A549 (cell line): ENCODE measurements at regions not wholly inside any gene's neighbourhood (a gene's known extent, or its start where the extent isn't known, plus 50 kb on each side); places are given as distances from the start of the nearest gene placed in this dataset.

Experiments
- ATAC-seq, 2 experiments: fragments of 200-7000 bp in 1 of 2; fragments of >200 bp in 1 of 2; cut with Nextera tagmentation in 1 of 2; cut with Tn5 transposase in 1 of 2; 3 replicates each; pipeline versions ENCODE4 v1.8.0 to v1.9.1; 2018 to 2020; ENCODE audit warnings: mild to moderate bottlenecking in 1 of 2, moderate library complexity in 1 of 2
- CTCF ChIA-PET: fragments of 300-600 bp; sonication (Branson Sonifier 250); formaldehyde crosslinking; extraction: SDS; loops from one replicate; lab custom pipeline; 2021; ENCODE audit warnings: antibody characterized with exemption, inconsistent platforms; lab: Yijun Ruan, JAX
- POLR2A ChIA-PET: fragments of 350-600 bp; formaldehyde crosslinking; extraction: SDS; loops from one replicate; lab custom pipeline; 2021; ENCODE audit warnings: antibody characterized with exemption, inconsistent platforms; lab: Yijun Ruan, JAX
- DNase-seq, 2 experiments: peaks; one replicate each; pipeline versions ENCODE4 v3.0.0 to v3.0.0-alpha.2; 2011 to 2016; ENCODE audit warnings: low read depth in 1 of 2, low spot score in 1 of 2
- FAIRE-seq: peaks from 2 replicates; lab custom pipeline; 2011; peaks lifted over from hg19 to GRCh38; lab: Jason Lieb, UNC
- H3K27ac ChIP-seq, 2 experiments: fragments of >200 bp; sonication (Bioruptor Twin); formaldehyde crosslinking; 3 replicates each; pipeline ENCODE4 v1.5.1; 2016 to 2017
- H3K4me1 ChIP-seq: fragments of >200 bp; sonication (Bioruptor Twin); formaldehyde crosslinking; 3 replicates; pipeline ENCODE4 v1.6.1; 2016
- H3K4me2 ChIP-seq: fragments of >200 bp; sonication (Bioruptor Twin); formaldehyde crosslinking; 3 replicates; pipeline ENCODE4 v1.6.1; 2016
- H3K4me3 ChIP-seq: fragments of >200 bp; sonication (Bioruptor Twin); formaldehyde crosslinking; 3 replicates; pipeline ENCODE4 v1.5.1; 2016
- H3K9me3 ChIP-seq: fragments of >200 bp; sonication (Bioruptor Twin); formaldehyde crosslinking; 3 replicates; pipeline ENCODE4 v1.6.1; 2016
- CBX8 ChIP-seq: fragments of 200-600 bp; sonication (generic); IDR thresholded peaks from 2 replicates; pipeline ENCODE4 v1.6.1; 2016
- CHD2 ChIP-seq: fragments of 150-350 bp; IDR thresholded peaks from 2 replicates; pipeline ENCODE4 v1.6.1; 2014; ENCODE audit warnings: low read length; ENCODE audit not compliant: partially characterized antibody
- EHF ChIP-seq: fragments of 250-450 bp; sonication (Bioruptor Pico); IDR thresholded peaks from 2 replicates; pipeline ENCODE4 v1.5.0; 2020; ENCODE audit warnings: mild to moderate bottlenecking
- EHMT2 ChIP-seq: fragments of 200-600 bp; sonication (generic); IDR thresholded peaks from 2 replicates; pipeline ENCODE4 v1.6.1; 2016; ENCODE audit warnings: antibody characterized with exemption, low read depth, mild to moderate bottlenecking, moderate library complexity
- EP300 ChIP-seq, 2 experiments: fragments of >200 bp; sonication (Bioruptor Twin); formaldehyde crosslinking; IDR thresholded peaks; 2 replicates in 1 of 2; 3 replicates in 1 of 2; pipeline ENCODE4 v1.6.1; 2016 to 2017
- ESRRA ChIP-seq: fragments of 150-350 bp; IDR thresholded peaks from 2 replicates; pipeline ENCODE4 v1.6.1; 2014; ENCODE audit warnings: mild to moderate bottlenecking, low read length, borderline replicate concordance
- GATA3 ChIP-seq: IDR thresholded peaks from 2 replicates; pipeline ENCODE4 v1.6.1; 2012; ENCODE audit warnings: borderline replicate concordance
- HEYL ChIP-seq: fragments of 250-450 bp; sonication (Bioruptor Pico); IDR thresholded peaks from 2 replicates; pipeline ENCODE4 v1.8.0; 2021; ENCODE audit warnings: mild to moderate bottlenecking, moderate library complexity
- HOXA7 ChIP-seq: fragments of 250-450 bp; sonication (Bioruptor Pico); IDR thresholded peaks from 2 replicates; pipeline ENCODE4 v1.5.0; 2020; ENCODE audit warnings: mild to moderate bottlenecking, moderate library complexity
- HOXB5 ChIP-seq: fragments of 250-450 bp; sonication (Bioruptor Pico); IDR thresholded peaks from 2 replicates; pipeline ENCODE4 v1.5.0; 2020; ENCODE audit warnings: mild to moderate bottlenecking, moderate library complexity
- JUNB ChIP-seq: fragments of >200 bp; sonication (Bioruptor Twin); formaldehyde crosslinking; IDR thresholded peaks from 2 replicates; pipeline ENCODE4 v1.6.1; 2016
- MAZ ChIP-seq: fragments of 150-350 bp; IDR thresholded peaks from 2 replicates; pipeline ENCODE4 v1.6.1; 2014; ENCODE audit warnings: antibody characterized with exemption, low read depth, low read length, borderline replicate concordance
- NFE2L2 ChIP-seq: fragments of 150-350 bp; conservative IDR thresholded peaks from 2 replicates; pipeline ENCODE4 v1.6.1; 2014; ENCODE audit warnings: low read length
- NPAS2 ChIP-seq: fragments of 250-450 bp; sonication (Bioruptor Pico); IDR thresholded peaks from 2 replicates; pipeline ENCODE4 v1.8.0; 2022; ENCODE audit warnings: mild to moderate bottlenecking, moderate library complexity, borderline replicate concordance
- PHF8 ChIP-seq: fragments of 200-600 bp; sonication (generic); IDR thresholded peaks from 2 replicates; pipeline ENCODE4 v1.6.1; 2016; ENCODE audit warnings: low read depth, mild to moderate bottlenecking, antibody characterized with exemption, moderate library complexity, borderline replicate concordance
- POLR2A ChIP-seq: IDR thresholded peaks from 2 replicates; pipeline ENCODE4 v1.6.1; 2012; ENCODE audit warnings: mild to moderate bottlenecking, low read length
- POLR2AphosphoS2 ChIP-seq: conservative IDR thresholded peaks from 2 replicates; pipeline ENCODE4 v1.6.1; 2012; ENCODE audit warnings: low read length, improper control_type of control experiment, inconsistent platforms
- RCOR1 ChIP-seq: fragments of 150-350 bp; IDR thresholded peaks from 2 replicates; pipeline ENCODE4 v1.6.1; 2014; ENCODE audit warnings: antibody characterized with exemption, low read length, low read depth
- RFX5 ChIP-seq: fragments of 450-650 bp; IDR thresholded peaks from 2 replicates; pipeline ENCODE4 v1.7.1; 2014; ENCODE audit warnings: antibody characterized with exemption, mild to moderate bottlenecking, moderate library complexity
- SMC3 ChIP-seq: fragments of >200 bp; sonication (Bioruptor Twin); formaldehyde crosslinking; IDR thresholded peaks from 3 replicates; pipeline ENCODE4 v1.6.1; 2018; ENCODE audit warnings: inconsistent platforms
- TFCP2L1 ChIP-seq: fragments of 250-450 bp; sonication (Bioruptor Pico); IDR thresholded peaks from 2 replicates; pipeline ENCODE4 v1.5.0; 2021; ENCODE audit warnings: mild to moderate bottlenecking
- ZC3H11A ChIP-seq: fragments of 450-650 bp; IDR thresholded peaks from 2 replicates; pipeline ENCODE4 v1.6.1; 2014; ENCODE audit warnings: antibody characterized with exemption, mild to moderate bottlenecking
- ZNF302 ChIP-seq: fragments of 250-450 bp; sonication (Bioruptor Pico); IDR thresholded peaks from 2 replicates; pipeline ENCODE4 v1.9.0; 2021; ENCODE audit warnings: inconsistent platforms, mild to moderate bottlenecking, moderate library complexity
- WGBS: methylation state at CpG from one replicate; pipeline ENCODE4 v1.1.6; 2017; ENCODE audit errors: missing lambda C conversion rate; 5-methylcytosine and 5-hydroxymethylcytosine counted together
- TF ChIP-seq, protein P1 (sequence below): IDR thresholded peaks from 2 replicates; pipeline ENCODE4 v1.6.1; 2012
- TF ChIP-seq, protein P2 (sequence below): IDR thresholded peaks from 2 replicates; pipeline ENCODE4 v1.6.1; 2012; ENCODE audit warnings: low read depth, borderline replicate concordance
- TF ChIP-seq, protein P3 (sequence below): fragments of 450-650 bp; IDR thresholded peaks from 2 replicates; pipeline ENCODE4 v1.6.1; 2014; ENCODE audit warnings: antibody characterized with exemption
- TF ChIP-seq, protein P4 (sequence below): fragments of 200-600 bp; sonication (generic); IDR thresholded peaks from 2 replicates; pipeline ENCODE4 v1.6.1; 2016; ENCODE audit warnings: antibody characterized with exemption, mild to moderate bottlenecking, moderate library complexity

DNA sequence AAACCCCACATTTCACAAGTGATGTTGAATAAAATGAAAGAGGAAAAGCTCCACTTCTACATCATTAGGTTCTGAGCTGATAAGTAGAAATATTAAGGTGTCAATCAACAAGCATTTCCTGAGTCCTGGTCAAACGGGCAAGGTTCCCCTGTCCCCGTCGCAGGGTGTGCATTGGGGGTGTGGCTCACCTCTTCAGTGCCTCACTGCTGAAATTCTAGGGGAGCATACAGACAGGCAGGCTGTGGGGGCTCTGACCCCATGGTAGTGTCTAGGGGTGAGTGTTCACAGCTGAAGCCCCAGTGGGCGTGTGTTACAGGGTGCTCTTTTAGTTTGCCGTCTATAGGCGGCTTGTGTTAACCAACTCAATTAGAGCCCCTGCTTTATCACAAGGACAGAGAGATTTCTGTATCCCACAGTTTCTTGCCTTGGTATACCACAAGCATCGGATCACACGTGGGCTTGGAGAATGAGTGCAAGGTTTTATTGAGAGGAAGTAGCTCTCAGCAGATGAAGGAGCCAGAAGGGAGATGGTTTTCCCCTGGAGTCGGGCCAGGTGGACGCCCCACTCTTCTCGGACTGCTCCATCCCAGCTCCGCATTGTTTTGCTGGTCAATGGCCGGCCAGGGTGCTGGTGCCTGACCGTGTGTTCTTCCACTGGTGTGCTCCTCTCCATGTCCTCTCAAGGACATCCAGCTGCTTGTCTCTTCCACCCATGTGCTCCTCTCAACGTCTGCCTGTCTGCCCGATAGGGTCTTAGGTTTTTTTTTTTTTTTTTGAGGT lies 238.2 kb upstream of the NLRP1 start:
- peaks cover 36% of the 10 kb centered on the region for H3K4me1 ChIP-seq
- H3K4me3 ChIP-seq = no peak overlapping the region
- ATAC-seq = no peak
- H3K9me3 ChIP-seq = peaks cover 6% of the 10 kb centered on the region; the same call in 1 of the 3 replicates
- no peak for FAIRE-seq
- no peak for DNase-seq
- H3K4me2 ChIP-seq = no peak overlapping the region
- CTCF ChIA-PET = interaction anchor here (1.4 kb wide), 1 partner anchor 36 kb away, joined by 3 read pairs; no protein-coding TSS in a partner anchor
- TF ChIP-seq NFE2L2 (no peak), ZNF302 (CRISPR knock-in tag) (no peak), POLR2A (no peak), HEYL (CRISPR knock-in tag) (no peak), TFCP2L1 (CRISPR knock-in tag) (no peak), ZC3H11A (no peak), EHMT2 (no peak), NPAS2 (no peak), RCOR1 (no peak), CBX8 (no peak), PHF8 (no peak), EHF (CRISPR knock-in tag) (no peak), EP300 (IDR thresholded peaks at IDR 0.05) (no peak), JUNB (no peak), HOXA7 (CRISPR knock-in tag) (no peak)
- TF ChIP-seq, protein P1, sequence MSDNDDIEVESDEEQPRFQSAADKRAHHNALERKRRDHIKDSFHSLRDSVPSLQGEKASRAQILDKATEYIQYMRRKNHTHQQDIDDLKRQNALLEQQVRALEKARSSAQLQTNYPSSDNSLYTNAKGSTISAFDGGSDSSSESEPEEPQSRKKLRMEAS = no peak
- TF ChIP-seq, protein P2, sequence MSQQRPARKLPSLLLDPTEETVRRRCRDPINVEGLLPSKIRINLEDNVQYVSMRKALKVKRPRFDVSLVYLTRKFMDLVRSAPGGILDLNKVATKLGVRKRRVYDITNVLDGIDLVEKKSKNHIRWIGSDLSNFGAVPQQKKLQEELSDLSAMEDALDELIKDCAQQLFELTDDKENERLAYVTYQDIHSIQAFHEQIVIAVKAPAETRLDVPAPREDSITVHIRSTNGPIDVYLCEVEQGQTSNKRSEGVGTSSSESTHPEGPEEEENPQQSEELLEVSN = no peak
- whole genome bisulfite sequencing = 79% methylated on average over 16 of the region's 16 CpGs
- H3K27ac ChIP-seq = no peak overlapping the region
- POLR2A ChIA-PET = no interaction called here

DNA sequence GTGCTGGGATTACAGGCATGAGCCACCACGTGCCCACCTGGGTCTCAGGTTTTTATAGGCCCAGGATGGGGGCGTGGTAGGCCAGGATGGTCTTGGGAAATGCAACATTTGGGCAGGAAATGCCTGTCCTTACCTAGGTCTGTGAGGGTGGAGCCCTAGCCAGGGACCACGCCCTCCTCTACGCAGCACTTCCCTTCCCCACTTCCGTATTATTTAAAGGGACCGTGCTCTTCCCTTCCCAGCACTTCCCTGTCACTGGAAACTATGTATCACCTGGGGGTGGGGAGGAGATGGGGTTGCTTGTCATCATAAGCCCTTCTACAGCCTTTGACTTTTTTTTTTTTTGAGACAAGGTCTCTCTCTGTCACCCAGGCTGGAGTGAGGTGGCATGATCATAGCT lies 238.9 kb upstream of the NLRP1 start:
- H3K4me2 ChIP-seq = no peak overlapping the region
- WGBS = 35% methylated on average over 6 of the region's 6 CpGs

More for the DNA sequence above, 238.9 kb upstream of the NLRP1 start:
- no peak overlapping the region for H3K4me3 ChIP-seq
- no peak for TF ChIP-seq CHD2
- TF ChIP-seq RFX5 = no peak
- no peak for TF ChIP-seq POLR2AphosphoS2
- no peak for TF ChIP-seq CBX8
- TF ChIP-seq, protein P3, sequence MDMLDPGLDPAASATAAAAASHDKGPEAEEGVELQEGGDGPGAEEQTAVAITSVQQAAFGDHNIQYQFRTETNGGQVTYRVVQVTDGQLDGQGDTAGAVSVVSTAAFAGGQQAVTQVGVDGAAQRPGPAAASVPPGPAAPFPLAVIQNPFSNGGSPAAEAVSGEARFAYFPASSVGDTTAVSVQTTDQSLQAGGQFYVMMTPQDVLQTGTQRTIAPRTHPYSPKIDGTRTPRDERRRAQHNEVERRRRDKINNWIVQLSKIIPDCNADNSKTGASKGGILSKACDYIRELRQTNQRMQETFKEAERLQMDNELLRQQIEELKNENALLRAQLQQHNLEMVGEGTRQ = no peak
- TF ChIP-seq EHF (CRISPR knock-in tag) = no peak
- TF ChIP-seq HOXB5 = no peak
- no peak for TF ChIP-seq ESRRA
- TF ChIP-seq JUNB = no peak
- TF ChIP-seq, protein P2 = no peak
- no peak for TF ChIP-seq SMC3
- TF ChIP-seq GATA3 = no peak
- TF ChIP-seq TFCP2L1 (CRISPR knock-in tag) = no peak
- no peak for TF ChIP-seq MAZ
- TF ChIP-seq, protein P4, sequence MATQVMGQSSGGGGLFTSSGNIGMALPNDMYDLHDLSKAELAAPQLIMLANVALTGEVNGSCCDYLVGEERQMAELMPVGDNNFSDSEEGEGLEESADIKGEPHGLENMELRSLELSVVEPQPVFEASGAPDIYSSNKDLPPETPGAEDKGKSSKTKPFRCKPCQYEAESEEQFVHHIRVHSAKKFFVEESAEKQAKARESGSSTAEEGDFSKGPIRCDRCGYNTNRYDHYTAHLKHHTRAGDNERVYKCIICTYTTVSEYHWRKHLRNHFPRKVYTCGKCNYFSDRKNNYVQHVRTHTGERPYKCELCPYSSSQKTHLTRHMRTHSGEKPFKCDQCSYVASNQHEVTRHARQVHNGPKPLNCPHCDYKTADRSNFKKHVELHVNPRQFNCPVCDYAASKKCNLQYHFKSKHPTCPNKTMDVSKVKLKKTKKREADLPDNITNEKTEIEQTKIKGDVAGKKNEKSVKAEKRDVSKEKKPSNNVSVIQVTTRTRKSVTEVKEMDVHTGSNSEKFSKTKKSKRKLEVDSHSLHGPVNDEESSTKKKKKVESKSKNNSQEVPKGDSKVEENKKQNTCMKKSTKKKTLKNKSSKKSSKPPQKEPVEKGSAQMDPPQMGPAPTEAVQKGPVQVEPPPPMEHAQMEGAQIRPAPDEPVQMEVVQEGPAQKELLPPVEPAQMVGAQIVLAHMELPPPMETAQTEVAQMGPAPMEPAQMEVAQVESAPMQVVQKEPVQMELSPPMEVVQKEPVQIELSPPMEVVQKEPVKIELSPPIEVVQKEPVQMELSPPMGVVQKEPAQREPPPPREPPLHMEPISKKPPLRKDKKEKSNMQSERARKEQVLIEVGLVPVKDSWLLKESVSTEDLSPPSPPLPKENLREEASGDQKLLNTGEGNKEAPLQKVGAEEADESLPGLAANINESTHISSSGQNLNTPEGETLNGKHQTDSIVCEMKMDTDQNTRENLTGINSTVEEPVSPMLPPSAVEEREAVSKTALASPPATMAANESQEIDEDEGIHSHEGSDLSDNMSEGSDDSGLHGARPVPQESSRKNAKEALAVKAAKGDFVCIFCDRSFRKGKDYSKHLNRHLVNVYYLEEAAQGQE = no peak
- ChIA-PET CTCF (interaction anchor here (0.6 to 1.4 kb wide), 2 partner anchors 37 to 331 kb away, joined by 3 to 4 read pairs; no protein-coding TSS in a partner anchor), POLR2A (no interaction called here)
- ATAC-seq (no peak), DNase-seq (no peak), FAIRE-seq (peak; percentile 70)
- peaks cover 36% of the 10 kb centered on the region for H3K4me1 ChIP-seq
- H3K9me3 ChIP-seq = peaks cover 12% of the 10 kb centered on the region
- H3K27ac ChIP-seq = no peak overlapping the region
